NT2/D1 (cell line): ENCODE measurements at regions not wholly inside any gene's neighbourhood (a gene's known extent, or its start where the extent isn't known, plus 50 kb on each side); places are given as distances from the start of the nearest gene placed in this dataset.

Source experiments
- SUZ12 ChIP-seq: IDR thresholded peaks from 2 replicates; pipeline ENCODE4 v1.6.1; 2011; ENCODE audit not compliant: insufficient read length, insufficient read depth; ENCODE audit errors: extremely low read depth
- YY1 ChIP-seq: IDR thresholded peaks from 2 replicates; pipeline ENCODE4 v1.6.1; 2011; ENCODE audit not compliant: insufficient read length, insufficient read depth
- ZNF274 ChIP-seq: IDR thresholded peaks from 2 replicates; pipeline ENCODE4 v1.6.1; 2011; ENCODE audit warnings: mild to moderate bottlenecking, low read depth, low read length

DNA sequence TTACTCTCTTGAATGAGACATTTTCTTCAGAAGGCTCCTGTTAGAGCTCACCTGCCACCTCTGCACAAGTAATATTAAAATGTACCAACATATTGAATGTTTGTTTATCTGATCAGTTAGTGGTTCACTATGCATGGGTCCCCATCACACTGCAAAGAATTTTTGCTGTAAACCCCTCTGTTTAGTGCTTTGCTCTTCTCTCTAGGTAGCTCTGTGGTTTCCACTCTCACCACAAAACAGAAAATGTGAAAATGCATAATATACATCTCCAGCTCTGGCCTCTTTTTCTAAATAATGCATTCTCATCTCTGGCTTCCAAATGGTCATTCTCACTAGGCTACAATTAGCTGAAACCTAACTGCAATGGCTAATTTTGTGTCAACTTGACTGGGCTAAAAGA lies 176.7 kb downstream of the TRIM33 start:
- TF ChIP-seq ZNF274 (no peak), YY1 (no peak), SUZ12 (no peak)
